NCI-H128 (cell line): ENCODE measurements at regions not wholly inside any gene's neighbourhood (a gene's known extent, or its start where the extent isn't known, plus 50 kb on each side); places are given as distances from the start of the nearest gene placed in this dataset.
"Not testable (repeated sequence)": the region's sequence is repeated elsewhere in the genome, so short reads cannot be mapped to it uniquely, and the experiment has no call there.

Experiments
- DNase-seq: peaks from one replicate; lab custom pipeline; 2025; ENCODE audit not compliant: unreplicated experiment; lab: John Stamatoyannopoulos, UW

- no peak for DNase-seq
Measured at GRCh38 chrX:42290608-42291007, 367.3 kb upstream of the CASK start.

GRCh38 chrX:42289492-42290385 lies 366.4 kb upstream of the CASK start:
- DNase-seq: no peak

GRCh38 chrX:42285681-42286080 lies 362.3 kb upstream of the CASK start:
- DNase-seq: not testable (repeated sequence)

GRCh38 chrX:42276982-42277690 lies 353.8 kb upstream of the CASK start:
- DNase-seq: no peak

- no peak for DNase-seq
Measured at GRCh38 chrX:42274151-42274550, 350.8 kb upstream of the CASK start.

- no peak for DNase-seq
Measured at GRCh38 chrX:42273387-42273786, 350.0 kb upstream of the CASK start.

- no peak for DNase-seq
Measured at GRCh38 chrX:42269186-42269585, 345.8 kb upstream of the CASK start.

GRCh38 chrX:42260854-42261253 lies 337.5 kb upstream of the CASK start:
- DNase-seq: no peak

- no peak for DNase-seq
Measured at GRCh38 chrX:42248226-42248625, 324.9 kb upstream of the CASK start.

- no peak for DNase-seq
Measured at GRCh38 chrX:42247241-42247640, 323.9 kb upstream of the CASK start.

GRCh38 chrX:42246814-42247213 lies 323.5 kb upstream of the CASK start:
- DNase-seq: no peak

GRCh38 chrX:42242004-42242403 lies 318.6 kb upstream of the CASK start:
- DNase-seq: no peak

- no peak for DNase-seq
Measured at GRCh38 chrX:42241421-42241820, 318.1 kb upstream of the CASK start.

- DNase-seq: no peak
Measured at GRCh38 chrX:42237956-42238355, 314.6 kb upstream of the CASK start.

GRCh38 chrX:42229533-42229932 lies 306.2 kb upstream of the CASK start:
- no peak for DNase-seq

- DNase-seq: no peak
Measured at GRCh38 chrX:42220666-42221065, 297.3 kb upstream of the CASK start.

- DNase-seq: peak; percentile 13
Measured at GRCh38 chrX:42220083-42220482, 296.7 kb upstream of the CASK start.

- no peak for DNase-seq
Measured at GRCh38 chrX:42219231-42219630, 295.9 kb upstream of the CASK start.

- DNase-seq: no peak
Measured at GRCh38 chrX:42195506-42195905, 272.2 kb upstream of the CASK start.

- DNase-seq: no peak
Measured at GRCh38 chrX:42189576-42189975, 266.2 kb upstream of the CASK start.

GRCh38 chrX:42188730-42189129 lies 265.4 kb upstream of the CASK start:
- no peak for DNase-seq

- DNase-seq: no peak
Measured at GRCh38 chrX:42176789-42177188, 253.4 kb upstream of the CASK start.
